SU-DHL-6 (cell line): ENCODE measurements at regions not wholly inside any gene's neighbourhood (a gene's known extent, or its start where the extent isn't known, plus 50 kb on each side); places are given as distances from the start of the nearest gene placed in this dataset.

ENCODE experiments used
- H2AFZ ChIP-seq: fragments of 200-600 bp; sonication (generic); 2 replicates; pipeline ENCODE4 v1.6.1; 2014; ENCODE audit warnings: low read depth, mild to moderate bottlenecking, moderate library complexity, mixed read lengths, antibody characterized with exemption, low read length; ENCODE audit not compliant: severe bottlenecking
- H3F3A ChIP-seq: fragments of 200-600 bp; shearing (Covaris generic); 2 replicates; pipeline ENCODE4 v1.6.0; 2016; ENCODE audit warnings: antibody characterized with exemption, mild to moderate bottlenecking; ENCODE audit not compliant: insufficient read depth
- H3K27ac ChIP-seq: fragments of 200-600 bp; sonication (generic); 2 replicates; pipeline ENCODE4 v1.5.1; 2016; ENCODE audit warnings: low read depth, mild to moderate bottlenecking, low read length, moderate library complexity, mixed read lengths
- H3K27me3 ChIP-seq: fragments of 200-600 bp; sonication (generic), shearing (Covaris generic); 2 replicates; pipeline ENCODE4 v1.6.0; 2014; ENCODE audit warnings: mild to moderate bottlenecking, low read length
- H3K36me3 ChIP-seq: fragments of 200-600 bp; sonication (generic); 2 replicates; pipeline ENCODE4 v1.6.1; 2014; ENCODE audit warnings: mild to moderate bottlenecking, low read length, mixed read lengths
- H3K4me2 ChIP-seq: fragments of 300-600, 200-600 bp; shearing (Covaris generic), sonication (generic); 2 replicates; pipeline ENCODE4 v1.6.0; 2014; ENCODE audit warnings: low read length, low read depth, mild to moderate bottlenecking; ENCODE audit not compliant: poor library complexity, severe bottlenecking
- H3K4me3 ChIP-seq: fragments of 200-600 bp; sonication (generic); 2 replicates; pipeline ENCODE4 v1.5.1; 2014; ENCODE audit warnings: antibody characterized with exemption, low read length, mild to moderate bottlenecking, mixed read lengths; ENCODE audit not compliant: insufficient read depth, poor library complexity, severe bottlenecking
- H3K79me2 ChIP-seq: fragments of 200-600 bp; sonication (generic); 2 replicates; pipeline ENCODE4 v1.6.1; 2014; ENCODE audit warnings: mild to moderate bottlenecking, low read length, moderate library complexity; ENCODE audit not compliant: insufficient read depth
- H3K9ac ChIP-seq: fragments of 200-600 bp; sonication (generic); 2 replicates; pipeline ENCODE4 v1.7.0; 2014; ENCODE audit warnings: mild to moderate bottlenecking, low read length
- H3K9me2 ChIP-seq: fragments of 200-600 bp; sonication (generic); replicated peaks from 2 replicates; pipeline ENCODE4 v1.6.1; 2014; ENCODE audit warnings: low read length; ENCODE audit not compliant: insufficient read depth
- H3K9me3 ChIP-seq: fragments of 200-600 bp; sonication (generic); 2 replicates; pipeline ENCODE4 v1.6.1; 2014; ENCODE audit warnings: low read length, mixed read lengths; ENCODE audit not compliant: insufficient read depth
- H4K20me1 ChIP-seq: fragments of 200-600 bp; sonication (generic); 2 replicates; pipeline ENCODE4 v1.6.1; 2014; ENCODE audit warnings: low read depth, mild to moderate bottlenecking, antibody characterized with exemption, low read length, moderate library complexity, mixed read lengths
- CTCF ChIP-seq: fragments of 200-600 bp; sonication (generic); IDR thresholded peaks from one replicate; pipeline ENCODE4 v1.5.1; 2017; ENCODE audit warnings: antibody characterized with exemption, mild to moderate bottlenecking, low read length, moderate library complexity; ENCODE audit not compliant: insufficient read depth, poor library complexity, severe bottlenecking
- EZH2phosphoT487 ChIP-seq: fragments of 200-600 bp; sonication (generic), shearing (Covaris generic); conservative IDR thresholded peaks from 2 replicates; pipeline ENCODE4 v1.6.1; 2018; ENCODE audit warnings: mild to moderate bottlenecking, antibody characterized with exemption, low read length, moderate library complexity, mixed read lengths

GRCh38 chr14:54129850-54130640 lies 173.4 kb upstream of the BMP4 start:
- TF ChIP-seq CTCF (no peak), EZH2phosphoT487 (no peak)
- H3K9ac ChIP-seq: no peak overlapping the region

GRCh38 chr14:54132496-54132895 lies 175.9 kb upstream of the BMP4 start:
- no peaks in the 10 kb centered on the region for H3K9me2 ChIP-seq
- H3K4me3 ChIP-seq: no peak overlapping the region
- no peak for TF ChIP-seq EZH2phosphoT487
- no peak for TF ChIP-seq CTCF
- no peaks in the 10 kb centered on the region for H3K27me3 ChIP-seq
- H3K79me2 ChIP-seq: no peaks in the 10 kb centered on the region
- H3K4me2 ChIP-seq: no peak overlapping the region
- no peak overlapping the region for H2AFZ ChIP-seq
- H3K27ac ChIP-seq: no peak overlapping the region
- H3K9me3 ChIP-seq: no peaks in the 10 kb centered on the region
- H3F3A ChIP-seq: no peaks in the 10 kb centered on the region
- no peaks in the 10 kb centered on the region for H4K20me1 ChIP-seq
- no peaks in the 10 kb centered on the region for H3K36me3 ChIP-seq
- H3K9ac ChIP-seq: no peak overlapping the region

More at GRCh38 chr14:54129850-54130640, 173.4 kb upstream of the BMP4 start:
- Histone ChIP-seq H3F3A (no peaks in the 10 kb centered on the region), H4K20me1 (no peaks in the 10 kb centered on the region), H3K9me2 (no peaks in the 10 kb centered on the region), H3K27ac (no peak overlapping the region), H3K4me3 (no peak overlapping the region), H3K9me3 (no peaks in the 10 kb centered on the region), H3K4me2 (no peak overlapping the region), H3K36me3 (no peaks in the 10 kb centered on the region), H2AFZ (no peak overlapping the region), H3K79me2 (no peaks in the 10 kb centered on the region), H3K27me3 (no peaks in the 10 kb centered on the region)

- Histone ChIP-seq H3F3A (no peaks in the 10 kb centered on the region), H3K9me3 (no peaks in the 10 kb centered on the region), H2AFZ (no peak overlapping the region), H3K36me3 (no peaks in the 10 kb centered on the region), H3K4me3 (no peak overlapping the region), H3K27me3 (no peaks in the 10 kb centered on the region), H3K9me2 (no peaks in the 10 kb centered on the region), H3K4me2 (no peak overlapping the region), H3K27ac (no peak overlapping the region), H3K79me2 (no peaks in the 10 kb centered on the region), H3K9ac (no peak overlapping the region), H4K20me1 (no peaks in the 10 kb centered on the region)
- TF ChIP-seq CTCF (no peak), EZH2phosphoT487 (no peak)
Observed at GRCh38 chr14:54133896-54134295, 177.3 kb upstream of the BMP4 start.
